ENCODE measurements at regions not wholly inside any gene's neighbourhood (a gene's known extent, or its start where the extent isn't known, plus 50 kb on each side); places are given as distances from the start of the nearest gene placed in this dataset.

GRCh38 chr18:38444971-38445803, 879.6 kb upstream of the CELF4 start:
- H3K27me3 ChIP-seq (ENCODE audit: insufficient read depth) = no peaks in the 10 kb centered on the region
- Mint-ChIP-seq H3K4me1 (peaks cover 13% of the 10 kb centered on the region), H3K27me3 (ENCODE audit: insufficient read depth, low read depth, poor library complexity) (no peaks in the 10 kb centered on the region), H3K27ac (no peak overlapping the region), H3K4me3 (no peak overlapping the region), H3K36me3 (ENCODE audit: low read depth) (no peaks in the 10 kb centered on the region), H3K9me3 (no peaks in the 10 kb centered on the region)
- no peaks in the 10 kb centered on the region for H4K20me1 ChIP-seq (replicated peaks; ENCODE audit: insufficient read depth)
- no peak overlapping the region for H2AFZ ChIP-seq
- H3F3A ChIP-seq (replicated peaks; ENCODE audit: low read depth) = no peaks in the 10 kb centered on the region
- no peak overlapping the region for H3K4me2 ChIP-seq
- no peaks in the 10 kb centered on the region for H3K9me2 ChIP-seq (ENCODE audit: insufficient read depth)
- H3K36me3 ChIP-seq (ENCODE audit: insufficient read depth) = no peaks in the 10 kb centered on the region
- no peak overlapping the region for H3K4me3 ChIP-seq
- ATAC-seq (no peak), DNase-seq (ENCODE audit: low spot score) (no peak)
- no peak overlapping the region for H3K27ac ChIP-seq (ENCODE audit: low read depth)
- TF ChIP-seq CTCF (conservative IDR thresholded peaks at IDR 0.05; ENCODE audit: low read depth in 2 of 2) = no peak
- TF ChIP-seq JUNB (IDR thresholded peaks at IDR 0.05; ENCODE audit: unreplicated experiment) = no peak
- TF ChIP-seq REST (IDR thresholded peaks at IDR 0.05; ENCODE audit: unreplicated experiment) = no peak
- no peak for TF ChIP-seq ZNF114 (CRISPR knock-in tag; IDR thresholded peaks at IDR 0.05)
- no peak for TF ChIP-seq ZNF462 (CRISPR knock-in tag; IDR thresholded peaks at IDR 0.05)
- TF ChIP-seq CREB1 (CRISPR knock-in tag; IDR thresholded peaks at IDR 0.05; ENCODE audit: low read depth) = no peak
- TF ChIP-seq ZNF331 (CRISPR knock-in tag; IDR thresholded peaks at IDR 0.05; ENCODE audit: low read depth) = no peak
- TF ChIP-seq ETS1 (IDR thresholded peaks at IDR 0.05) = no peak
- TF ChIP-seq STAT1 (IDR thresholded peaks at IDR 0.05; ENCODE audit: unreplicated experiment) = no peak
- no peak for TF ChIP-seq EZH2 (IDR thresholded peaks at IDR 0.05; ENCODE audit: low read depth, unreplicated experiment)
- TF ChIP-seq NANOG (IDR thresholded peaks at IDR 0.05; ENCODE audit: borderline replicate concordance) = no peak
- TF ChIP-seq POLR2AphosphoS5 (IDR thresholded peaks at IDR 0.05; ENCODE audit: low read depth) = no peak
- no peak for TF ChIP-seq EZH2phosphoT487 (IDR thresholded peaks at IDR 0.05; ENCODE audit: unreplicated experiment)
- H3K4me1 ChIP-seq (ENCODE audit: insufficient read depth) = peaks cover 8% of the 10 kb centered on the region; the same call in 1 of the 2 replicates
- no peaks in the 10 kb centered on the region for H3K79me2 ChIP-seq (replicated peaks; ENCODE audit: insufficient read depth)

Measured in GM23338 (cell line).